ENCODE measurements at regions not wholly inside any gene's neighbourhood (a gene's known extent, or its start where the extent isn't known, plus 50 kb on each side); places are given as distances from the start of the nearest gene placed in this dataset.

DNA sequence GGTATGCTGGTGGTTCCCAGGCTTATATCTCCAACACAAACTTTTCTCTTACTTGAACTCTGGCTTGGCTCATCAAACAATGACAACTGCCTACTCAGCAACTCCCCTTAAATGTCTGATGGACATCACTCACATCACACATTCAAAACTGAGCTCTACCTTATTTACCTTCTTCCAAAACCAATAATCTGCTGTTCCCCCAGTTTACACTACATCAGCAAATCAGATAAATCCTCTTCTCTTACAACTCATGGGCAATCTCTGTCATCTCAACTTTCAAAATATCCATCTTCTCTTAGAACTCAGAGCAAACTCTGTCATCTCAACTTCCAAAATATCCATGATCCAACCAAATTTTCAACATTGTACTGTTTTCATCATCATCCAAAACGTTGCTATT is 2347.9 kb upstream of the ACO1 start:
- Histone ChIP-seq H3F3A (ENCODE audit: low read depth) (no peaks in the 10 kb centered on the region), H3K4me2 (ENCODE audit: low read depth, low read length, poor library complexity, severe bottlenecking) (no peak overlapping the region), H3K4me1 (ENCODE audit: insufficient read depth, low read length, poor library complexity, severe bottlenecking) (no peaks in the 10 kb centered on the region), H3K9me3 (ENCODE audit: insufficient read depth, low read depth, low read length) (no peaks in the 10 kb centered on the region), H2AFZ (ENCODE audit: low read length) (no peak overlapping the region), H3K9ac (ENCODE audit: low read depth, low read length, poor library complexity, severe bottlenecking) (no peak overlapping the region), H3K27me3 (ENCODE audit: insufficient read depth, low read length, poor library complexity, severe bottlenecking) (no peaks in the 10 kb centered on the region), H3K36me3 (ENCODE audit: insufficient read depth, low read length) (no peaks in the 10 kb centered on the region), H3K4me3 (ENCODE audit: low read length, poor library complexity, severe bottlenecking) (no peak overlapping the region), H3K9me2 (replicated peaks; ENCODE audit: low read depth, low read length) (no peaks in the 10 kb centered on the region), H3K79me2 (ENCODE audit: insufficient read depth, low read length) (no peaks in the 10 kb centered on the region), H4K20me1 (ENCODE audit: insufficient read depth, low read length, poor library complexity, severe bottlenecking) (no peaks in the 10 kb centered on the region)
- TF ChIP-seq EZH2phosphoT487 (IDR thresholded peaks at IDR 0.05; ENCODE audit: borderline replicate concordance) = no peak
- no peak for TF ChIP-seq CTCF (conservative IDR thresholded peaks at IDR 0.05; ENCODE audit: low read length)

DNA sequence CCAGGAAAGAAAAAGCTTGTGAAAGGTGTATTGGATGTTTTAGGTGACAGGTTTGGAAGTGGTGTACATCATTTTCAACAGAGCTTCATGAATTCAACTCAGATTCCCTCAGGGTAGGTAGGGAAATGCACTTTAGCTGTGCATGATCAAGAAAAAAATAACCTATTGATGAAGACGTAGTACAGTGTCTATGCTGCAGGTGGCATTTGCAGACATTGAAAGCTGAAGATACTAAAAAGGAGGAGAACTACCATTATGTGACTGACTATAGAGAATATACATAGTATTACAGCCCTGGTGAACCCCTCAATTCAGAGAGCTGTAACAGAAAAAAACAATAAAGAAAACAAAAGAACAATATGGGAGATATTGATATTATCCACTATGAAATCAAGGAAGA is 2344.7 kb upstream of the ACO1 start:
- H3F3A ChIP-seq (ENCODE audit: low read depth) = no peaks in the 10 kb centered on the region
- no peak overlapping the region for H3K4me3 ChIP-seq (ENCODE audit: low read length, poor library complexity, severe bottlenecking)
- no peak overlapping the region for H2AFZ ChIP-seq (ENCODE audit: low read length)
- no peaks in the 10 kb centered on the region for H3K9me3 ChIP-seq (ENCODE audit: insufficient read depth, low read depth, low read length)
- no peaks in the 10 kb centered on the region for H3K79me2 ChIP-seq (ENCODE audit: insufficient read depth, low read length)
- no peak overlapping the region for H3K9ac ChIP-seq (ENCODE audit: low read depth, low read length, poor library complexity, severe bottlenecking)
- no peaks in the 10 kb centered on the region for H4K20me1 ChIP-seq (ENCODE audit: insufficient read depth, low read length, poor library complexity, severe bottlenecking)
- no peaks in the 10 kb centered on the region for H3K9me2 ChIP-seq (replicated peaks; ENCODE audit: low read depth, low read length)
- no peaks in the 10 kb centered on the region for H3K36me3 ChIP-seq (ENCODE audit: insufficient read depth, low read length)
- no peak overlapping the region for H3K4me2 ChIP-seq (ENCODE audit: low read depth, low read length, poor library complexity, severe bottlenecking)
- TF ChIP-seq CTCF (conservative IDR thresholded peaks at IDR 0.05; ENCODE audit: low read length) (no peak), EZH2phosphoT487 (IDR thresholded peaks at IDR 0.05; ENCODE audit: borderline replicate concordance) (no peak)
- no peaks in the 10 kb centered on the region for H3K4me1 ChIP-seq (ENCODE audit: insufficient read depth, low read length, poor library complexity, severe bottlenecking)
- no peaks in the 10 kb centered on the region for H3K27me3 ChIP-seq (ENCODE audit: insufficient read depth, low read length, poor library complexity, severe bottlenecking)

DNA sequence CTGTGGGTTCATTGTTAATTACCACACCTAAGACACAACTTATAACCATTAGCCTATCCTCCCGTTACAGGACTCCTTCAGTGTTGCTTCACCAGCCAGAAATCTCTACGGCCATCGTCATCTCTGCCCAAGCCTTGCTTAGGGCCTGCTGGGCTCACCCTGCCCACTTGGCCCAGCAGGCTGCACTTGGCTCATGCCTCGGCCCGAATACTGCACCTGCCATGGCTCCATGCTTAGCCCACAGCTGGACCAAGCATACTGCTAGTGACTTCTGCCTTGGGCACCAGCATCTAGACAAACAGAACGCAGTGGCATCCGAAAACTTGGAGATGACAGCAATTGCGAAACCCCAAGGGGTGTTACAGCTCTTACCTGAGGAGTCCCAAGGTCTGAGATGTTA is 2336.0 kb upstream of the ACO1 start:
- Histone ChIP-seq H3K9ac (ENCODE audit: low read depth, low read length, poor library complexity, severe bottlenecking) (no peak overlapping the region), H3K36me3 (ENCODE audit: insufficient read depth, low read length) (no peaks in the 10 kb centered on the region), H3K27me3 (ENCODE audit: insufficient read depth, low read length, poor library complexity, severe bottlenecking) (no peaks in the 10 kb centered on the region), H3K9me3 (ENCODE audit: insufficient read depth, low read depth, low read length) (no peaks in the 10 kb centered on the region), H3F3A (ENCODE audit: low read depth) (no peaks in the 10 kb centered on the region), H3K4me3 (ENCODE audit: low read length, poor library complexity, severe bottlenecking) (no peak overlapping the region), H3K4me1 (ENCODE audit: insufficient read depth, low read length, poor library complexity, severe bottlenecking) (no peaks in the 10 kb centered on the region), H3K9me2 (replicated peaks; ENCODE audit: low read depth, low read length) (no peaks in the 10 kb centered on the region), H3K4me2 (ENCODE audit: low read depth, low read length, poor library complexity, severe bottlenecking) (no peak overlapping the region), H2AFZ (ENCODE audit: low read length) (no peak overlapping the region), H3K79me2 (ENCODE audit: insufficient read depth, low read length) (no peaks in the 10 kb centered on the region), H4K20me1 (ENCODE audit: insufficient read depth, low read length, poor library complexity, severe bottlenecking) (no peaks in the 10 kb centered on the region)
- TF ChIP-seq CTCF (conservative IDR thresholded peaks at IDR 0.05; ENCODE audit: low read length) (no peak), EZH2phosphoT487 (IDR thresholded peaks at IDR 0.05; ENCODE audit: borderline replicate concordance) (no peak)

Data from Loucy (cell line).